ENCODE measurements at regions not wholly inside any gene's neighbourhood (a gene's known extent, or its start where the extent isn't known, plus 50 kb on each side); places are given as distances from the start of the nearest gene placed in this dataset.

- H3K27me3 ChIP-seq (ENCODE audit: low read length) = peaks cover 31% of the 10 kb centered on the region
- ATAC-seq (no peak), DNase-seq (no peak)
- no peaks in the 10 kb centered on the region for H3K9me2 ChIP-seq (replicated peaks; ENCODE audit: low read length)
- no peak overlapping the region for H3K4me2 ChIP-seq (ENCODE audit: low read length)
- ChIA-PET CTCF (no interaction called here), POLR2A (ENCODE audit: unreplicated experiment) (no interaction called here)
- no peaks in the 10 kb centered on the region for H3K36me3 ChIP-seq (ENCODE audit: low read depth, low read length)
- no peaks in the 10 kb centered on the region for H4K20me1 ChIP-seq (ENCODE audit: low read length)
- H3K9ac ChIP-seq (ENCODE audit: low read length) = no peak overlapping the region
- H3F3A ChIP-seq (ENCODE audit: low read length, unreplicated experiment) = no peaks in the 10 kb centered on the region
- TF ChIP-seq EZH2 (IDR thresholded peaks at IDR 0.05; ENCODE audit: low read length, unreplicated experiment) = no peak
- no peak for TF ChIP-seq CTCF (conservative IDR thresholded peaks at IDR 0.05; ENCODE audit: low read depth, low read length)
- no peak for TF ChIP-seq EZH2phosphoT487 (IDR thresholded peaks at IDR 0.05; ENCODE audit: borderline replicate concordance, low read length)
- H3K9me3 ChIP-seq (ENCODE audit: low read length) = no peaks in the 10 kb centered on the region
- no peaks in the 10 kb centered on the region for H3K4me1 ChIP-seq (ENCODE audit: insufficient read depth, low read length)
- BruUV-seq (replicated peaks) = no TSS peak
- intact Hi-C loops (cut with micrococcal nuclease) = no loop called here
- no peaks in the 10 kb centered on the region for H3K79me2 ChIP-seq (ENCODE audit: low read length)
- no peak overlapping the region for H3K4me3 ChIP-seq (ENCODE audit: low read length)
- H2AFZ ChIP-seq (ENCODE audit: low read length) = no peak overlapping the region
- H3K27ac ChIP-seq (ENCODE audit: low read length) = no peak overlapping the region
Observed at GRCh38 chr16:86085161-86085611, 186.2 kb downstream of the IRF8 start.

- Histone ChIP-seq H3K9me3 (ENCODE audit: low read length) (no peaks in the 10 kb centered on the region), H3K79me2 (ENCODE audit: low read length) (no peaks in the 10 kb centered on the region), H3K4me3 (ENCODE audit: low read length) (no peak overlapping the region), H3K27me3 (ENCODE audit: low read length) (peaks cover 24% of the 10 kb centered on the region), H3K27ac (ENCODE audit: low read length) (no peak overlapping the region), H3K9ac (ENCODE audit: low read length) (no peak overlapping the region), H3K9me2 (replicated peaks; ENCODE audit: low read length) (no peaks in the 10 kb centered on the region), H3K4me2 (ENCODE audit: low read length) (no peak overlapping the region), H2AFZ (ENCODE audit: low read length) (no peak overlapping the region), H3F3A (ENCODE audit: low read length, unreplicated experiment) (no peaks in the 10 kb centered on the region), H3K36me3 (ENCODE audit: low read depth, low read length) (no peaks in the 10 kb centered on the region), H4K20me1 (ENCODE audit: low read length) (no peaks in the 10 kb centered on the region), H3K4me1 (ENCODE audit: insufficient read depth, low read length) (no peaks in the 10 kb centered on the region)
- ChIA-PET CTCF (no interaction called here), POLR2A (ENCODE audit: unreplicated experiment) (no interaction called here)
- no peak for DNase-seq
- no TSS peak for BruUV-seq (replicated peaks)
- intact Hi-C loops (cut with micrococcal nuclease) = no loop called here
- no peak for ATAC-seq
- TF ChIP-seq EZH2phosphoT487 (IDR thresholded peaks at IDR 0.05; ENCODE audit: borderline replicate concordance, low read length) = no peak
- no peak for TF ChIP-seq CTCF (conservative IDR thresholded peaks at IDR 0.05; ENCODE audit: low read depth, low read length)
- TF ChIP-seq EZH2 (IDR thresholded peaks at IDR 0.05; ENCODE audit: low read length, unreplicated experiment) = no peak
Observed at GRCh38 chr16:86085795-86086194, 186.8 kb downstream of the IRF8 start.

DNA sequence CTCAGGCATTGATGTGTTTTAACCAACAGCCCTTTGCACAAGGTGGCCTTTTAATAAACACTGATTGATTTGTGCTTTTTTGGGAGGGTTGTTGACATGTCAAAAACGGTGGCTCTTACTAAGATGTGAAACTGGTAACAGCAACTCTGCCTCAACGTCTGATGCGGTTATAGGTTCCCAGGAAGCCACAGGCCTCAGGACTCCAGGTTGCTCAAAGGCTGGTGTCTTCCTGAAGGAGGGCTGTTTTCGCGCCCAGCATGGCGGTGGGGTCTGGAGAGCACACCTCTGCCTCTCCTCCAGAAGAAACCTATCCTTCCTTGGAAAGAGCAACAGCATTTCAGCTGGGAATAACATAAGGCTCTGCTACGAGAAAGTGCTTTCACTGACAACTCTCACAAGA is 187.5 kb downstream of the IRF8 start:
- Histone ChIP-seq H2AFZ (ENCODE audit: low read length) (no peak overlapping the region), H3K27me3 (ENCODE audit: low read length) (peaks cover 20% of the 10 kb centered on the region), H3K9ac (ENCODE audit: low read length) (no peak overlapping the region), H4K20me1 (ENCODE audit: low read length) (no peaks in the 10 kb centered on the region), H3K4me2 (ENCODE audit: low read length) (no peak overlapping the region), H3K4me3 (ENCODE audit: low read length) (no peak overlapping the region), H3K36me3 (ENCODE audit: low read depth, low read length) (no peaks in the 10 kb centered on the region), H3K9me2 (replicated peaks; ENCODE audit: low read length) (no peaks in the 10 kb centered on the region), H3F3A (ENCODE audit: low read length, unreplicated experiment) (no peaks in the 10 kb centered on the region), H3K4me1 (ENCODE audit: insufficient read depth, low read length) (no peaks in the 10 kb centered on the region), H3K9me3 (ENCODE audit: low read length) (no peaks in the 10 kb centered on the region), H3K27ac (ENCODE audit: low read length) (no peak overlapping the region), H3K79me2 (ENCODE audit: low read length) (no peaks in the 10 kb centered on the region)
- CTCF ChIA-PET = no interaction called here
- TF ChIP-seq EZH2 (IDR thresholded peaks at IDR 0.05; ENCODE audit: low read length, unreplicated experiment) (no peak), EZH2phosphoT487 (IDR thresholded peaks at IDR 0.05; ENCODE audit: borderline replicate concordance, low read length) (no peak), CTCF (conservative IDR thresholded peaks at IDR 0.05; ENCODE audit: low read depth, low read length) (no peak)
- ATAC-seq (no peak), DNase-seq (no peak)
- intact Hi-C loops (cut with micrococcal nuclease) = no loop called here
- BruUV-seq (replicated peaks) = no TSS peak
- POLR2A ChIA-PET (ENCODE audit: unreplicated experiment) = no interaction called here

Data from PC-3 (cell line).